Peyer's patch (tissue), 4 donors: ENCODE measurements at regions not wholly inside any gene's neighbourhood (a gene's known extent, or its start where the extent isn't known, plus 50 kb on each side); places are given as distances from the start of the nearest gene placed in this dataset.

Experiments used
- CTCF ChIP-seq, 6 experiments: fragments of 450-650 bp in 4 of 6; fragments of 200-600 bp in 2 of 6; sonication (generic) in 1 of 6; IDR thresholded peaks; one replicate each; pipeline ENCODE4 v1.5.1; 2017 to 2019; ENCODE audit warnings: antibody characterized with exemption in 6 of 6, mild to moderate bottlenecking in 3 of 6, moderate library complexity in 1 of 6
- POLR2A ChIP-seq, 2 donors: fragments of 450-650 bp; IDR thresholded peaks; one replicate each; pipeline ENCODE4 v1.5.1; 2017; ENCODE audit warnings: antibody characterized with exemption in 2 of 2, mild to moderate bottlenecking in 2 of 2, moderate library complexity in 2 of 2

- TF ChIP-seq CTCF (IDR thresholded peaks at IDR 0.05) (no peak), POLR2A (IDR thresholded peaks at IDR 0.05) (no peak)
These were observed 1198.5 kb upstream of the SORCS1 start for GRCh38 chr10:108362961-108363360.
